Cardiac fibroblast (primary cell): ENCODE measurements at regions not wholly inside any gene's neighbourhood (a gene's known extent, or its start where the extent isn't known, plus 50 kb on each side); places are given as distances from the start of the nearest gene placed in this dataset.

Source experiments
- DNase-seq, 2 donors: peaks; one replicate each; pipeline versions ENCODE4 v3.0.0 to v3.0.0-alpha.2; 2010; ENCODE audit warnings: low read depth in 2 of 2
- H3K4me3 ChIP-seq, 2 donors: replicated peaks in 1 of 2; 1 replicate in 1 of 2; 2 replicates in 1 of 2; pipeline ENCODE4 v1.5.1; 2011; ENCODE audit warnings: low read depth in 2 of 2, low read length in 2 of 2, mild to moderate bottlenecking in 2 of 2, moderate library complexity in 1 of 2
- CTCF ChIP-seq: IDR thresholded peaks from one replicate; pipeline ENCODE4 v1.5.1; 2011; ENCODE audit warnings: low read depth, mild to moderate bottlenecking, low read length, inconsistent platforms

GRCh38 chr7:85883-86515 lies 106.4 kb upstream of the FAM20C start:
- H3K4me3 ChIP-seq: no peak overlapping the region
- DNase-seq: no peak
- TF ChIP-seq CTCF: no peak

GRCh38 chr7:86629-87028 lies 105.7 kb upstream of the FAM20C start:
- no peak overlapping the region for H3K4me3 ChIP-seq
- DNase-seq: no peak
- no peak for TF ChIP-seq CTCF

GRCh38 chr7:87047-87446 lies 105.3 kb upstream of the FAM20C start:
- no peak for DNase-seq
- H3K4me3 ChIP-seq: no peak overlapping the region
- no peak for TF ChIP-seq CTCF

GRCh38 chr7:87671-88070 lies 104.7 kb upstream of the FAM20C start:
- DNase-seq: no peak
- TF ChIP-seq CTCF: no peak
- H3K4me3 ChIP-seq: no peak overlapping the region

- no peak for DNase-seq
- TF ChIP-seq CTCF: peak; percentile 9
- no peak overlapping the region for H3K4me3 ChIP-seq
Measured at GRCh38 chr7:88095-88926, 104.1 kb upstream of the FAM20C start.

GRCh38 chr7:88927-89231 lies 103.5 kb upstream of the FAM20C start:
- no peak overlapping the region for H3K4me3 ChIP-seq
- no peak for TF ChIP-seq CTCF
- no peak for DNase-seq
